ENCODE measurements at regions not wholly inside any gene's neighbourhood (a gene's known extent, or its start where the extent isn't known, plus 50 kb on each side); places are given as distances from the start of the nearest gene placed in this dataset.
A peak's percentile ranks its signal among the peaks of the same experiment; 100 is the strongest.
"Not testable (repeated sequence)": the region's sequence is repeated elsewhere in the genome, so short reads cannot be mapped to it uniquely, and the experiment has no call there.

GRCh38 chr17:20868662-20869007 is 174.2 kb downstream of the USP22 start:
- DNase-seq; intact Hi-C loops (cut with micrococcal nuclease); ATAC-seq: not testable (repeated sequence)

- DNase-seq; intact Hi-C loops (cut with micrococcal nuclease); ATAC-seq: not testable (repeated sequence)
These were observed 169.6 kb downstream of the USP22 start for GRCh38 chr17:20873173-20873572.

DNA sequence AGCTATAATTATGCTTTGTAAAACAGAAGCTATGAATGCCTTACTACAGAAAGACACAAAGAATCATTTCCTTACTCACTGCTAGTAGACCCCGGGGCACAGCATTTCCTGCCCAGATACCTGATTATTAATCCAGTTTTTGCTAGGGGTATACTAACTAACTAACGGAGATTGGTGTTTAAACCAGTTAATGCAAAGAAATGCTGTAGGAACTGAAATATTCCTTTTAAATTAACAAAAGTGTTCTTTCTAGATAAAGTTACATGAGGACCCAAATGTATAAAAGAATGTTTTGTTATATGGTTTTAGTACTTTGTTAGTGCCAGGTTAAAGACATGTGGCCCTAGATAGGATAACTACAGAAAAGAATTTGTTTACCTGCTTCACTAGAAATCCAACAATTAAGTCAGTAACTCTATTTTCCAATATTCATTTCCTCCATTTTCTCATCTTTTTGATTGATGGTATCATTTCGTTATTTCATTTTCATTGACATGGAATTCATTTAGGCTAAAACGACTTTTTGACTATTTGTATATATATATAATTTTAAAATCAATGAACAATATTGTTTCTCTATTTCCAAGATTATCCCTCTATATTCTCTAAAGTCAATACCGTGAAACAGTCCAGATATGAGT is 169.0 kb downstream of the USP22 start:
- DNase-seq; intact Hi-C loops (cut with micrococcal nuclease): not testable (repeated sequence)

DNA sequence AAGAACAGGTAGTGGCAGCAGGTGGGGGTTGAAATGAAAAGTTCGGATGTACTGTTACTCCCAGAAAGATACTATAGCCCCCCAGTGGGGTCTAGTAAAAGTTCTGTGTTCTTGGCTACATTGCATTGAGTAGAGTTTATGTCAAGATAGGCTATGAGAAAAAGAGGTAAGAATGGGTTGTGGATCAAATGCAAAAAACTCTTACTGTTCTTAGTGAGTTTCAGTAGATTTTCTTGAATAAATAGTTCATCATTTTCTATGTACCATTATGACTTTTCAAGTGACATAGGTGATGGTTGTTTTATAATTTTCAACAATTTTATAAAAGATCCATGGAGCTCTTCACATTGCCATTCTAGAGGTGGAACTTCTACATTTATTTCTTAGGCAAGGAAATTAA is 165.4 kb downstream of the USP22 start:
- DNase-seq; ATAC-seq; intact Hi-C loops (cut with micrococcal nuclease): not testable (repeated sequence)

More for the DNA sequence above, 169.0 kb downstream of the USP22 start:
- ATAC-seq = not testable (repeated sequence)

DNA sequence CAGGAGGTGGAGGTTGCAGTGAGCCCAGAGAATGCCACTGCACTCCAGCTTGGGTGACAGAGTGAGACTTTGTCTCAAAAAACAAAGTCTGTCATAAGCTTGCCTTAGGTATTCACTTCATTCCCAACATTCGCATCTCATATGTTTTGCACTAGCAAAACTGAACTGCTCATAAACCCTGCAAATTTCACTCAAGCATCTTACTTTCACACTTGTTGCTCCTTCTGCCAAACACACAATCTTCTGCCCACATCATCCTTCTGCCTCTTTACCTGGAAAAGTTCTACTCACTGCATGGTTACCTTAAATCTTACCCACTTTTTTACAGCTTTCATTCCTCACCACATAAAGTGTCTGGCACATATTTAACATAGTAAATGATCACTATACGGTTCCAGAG is 152.5 kb downstream of the USP22 start:
- intact Hi-C loops (cut with micrococcal nuclease) = no loop called here
- DNase-seq = no peak
- ATAC-seq = no peak

DNA sequence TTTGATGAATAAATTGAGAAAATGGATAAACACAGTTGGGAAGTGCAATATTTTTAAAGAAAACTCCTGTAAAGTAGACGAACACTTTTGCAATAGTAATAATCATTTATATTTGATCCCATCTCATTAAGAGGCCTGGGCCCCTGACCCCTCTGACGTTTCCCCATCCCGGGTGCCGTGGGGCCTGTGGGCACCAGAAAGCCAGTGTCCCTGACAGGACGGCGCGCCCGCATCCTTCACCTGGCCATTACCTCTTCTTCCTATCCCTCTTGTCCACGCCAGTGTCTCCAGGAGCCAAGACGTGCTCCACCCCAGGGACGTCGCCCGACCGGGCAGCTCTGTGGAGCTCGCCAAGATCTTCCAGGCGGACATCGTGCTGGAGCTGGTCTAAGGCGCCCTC is 147.4 kb downstream of the USP22 start:
- not testable (repeated sequence) for ATAC-seq

DNA sequence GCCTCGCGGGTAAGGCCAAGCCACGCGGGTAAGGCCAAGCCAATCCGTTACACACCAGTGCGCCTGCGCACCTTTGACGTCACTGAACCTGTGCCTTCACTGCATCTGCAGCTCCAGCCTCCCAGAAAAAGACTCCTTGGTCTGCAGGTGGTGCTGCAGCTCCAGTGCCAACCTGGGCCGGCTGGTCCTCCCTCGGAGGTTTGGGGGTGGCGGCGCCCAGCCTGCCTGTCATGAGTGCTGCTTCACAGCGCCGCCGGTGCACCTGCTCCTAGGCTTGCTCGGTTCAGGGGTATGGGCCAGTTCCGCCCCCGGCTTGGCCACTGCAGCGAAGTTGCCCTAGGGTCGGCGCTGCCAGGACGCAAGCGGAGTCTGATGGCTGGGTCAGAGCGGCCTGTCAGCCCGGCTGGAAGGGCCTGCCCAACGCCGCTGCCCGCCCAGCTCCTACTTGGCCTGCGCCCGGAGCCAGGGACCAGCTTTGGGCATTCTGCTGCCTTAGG is 146.6 kb downstream of the USP22 start:
- peak; percentile 45 for DNase-seq
- intact Hi-C loops (cut with micrococcal nuclease) = no loop called here
- peak; percentile 65 for ATAC-seq

More for the DNA sequence above, 147.4 kb downstream of the USP22 start:
- DNase-seq; intact Hi-C loops (cut with micrococcal nuclease): not testable (repeated sequence)

DNA sequence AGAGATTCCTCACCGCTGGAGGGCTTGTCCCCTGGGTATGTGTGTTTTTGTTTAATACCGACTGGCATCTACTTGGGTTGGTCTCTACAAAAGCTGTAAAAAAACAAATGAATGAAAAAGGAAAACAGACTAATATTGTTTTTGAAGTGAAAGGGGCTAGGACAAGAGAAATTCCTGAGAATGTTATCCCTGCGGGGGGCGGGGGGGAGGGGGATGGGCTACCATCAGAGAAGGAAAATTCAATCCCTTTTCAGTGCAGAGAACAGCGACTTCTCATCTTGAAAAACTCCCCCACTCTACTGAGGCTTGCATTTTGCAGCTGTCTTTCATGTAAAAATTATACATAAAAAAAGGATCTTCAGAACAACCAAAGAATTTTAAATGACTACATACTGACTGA is 144.1 kb downstream of the USP22 start:
- ATAC-seq; DNase-seq; intact Hi-C loops (cut with micrococcal nuclease): not testable (repeated sequence)

DNA sequence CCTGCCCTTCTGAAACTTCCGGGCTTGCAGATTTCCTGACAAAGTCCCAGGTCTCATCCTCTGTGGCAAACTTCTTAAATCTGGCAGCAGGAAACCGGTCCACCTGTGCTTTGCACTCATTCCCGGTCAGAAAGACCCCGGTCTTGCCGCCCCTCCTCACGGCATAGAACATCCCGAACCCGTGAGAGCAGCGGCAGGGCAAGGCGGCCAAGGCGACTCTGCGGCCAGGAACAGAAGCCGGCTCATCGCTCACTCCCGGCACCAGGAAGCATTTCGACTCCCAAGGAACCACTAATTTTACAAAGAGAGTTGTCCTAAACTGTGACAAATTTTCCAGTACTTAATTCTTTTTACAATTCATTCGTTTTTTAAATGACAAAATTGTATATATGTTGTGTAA is 140.3 kb downstream of the USP22 start:
- ATAC-seq; intact Hi-C loops (cut with micrococcal nuclease): not testable (repeated sequence)
- peak; percentile 19 for DNase-seq

- intact Hi-C loops (cut with micrococcal nuclease); ATAC-seq; DNase-seq: not testable (repeated sequence)
These were observed 139.3 kb downstream of the USP22 start for GRCh38 chr17:20903549-20903948.

DNA sequence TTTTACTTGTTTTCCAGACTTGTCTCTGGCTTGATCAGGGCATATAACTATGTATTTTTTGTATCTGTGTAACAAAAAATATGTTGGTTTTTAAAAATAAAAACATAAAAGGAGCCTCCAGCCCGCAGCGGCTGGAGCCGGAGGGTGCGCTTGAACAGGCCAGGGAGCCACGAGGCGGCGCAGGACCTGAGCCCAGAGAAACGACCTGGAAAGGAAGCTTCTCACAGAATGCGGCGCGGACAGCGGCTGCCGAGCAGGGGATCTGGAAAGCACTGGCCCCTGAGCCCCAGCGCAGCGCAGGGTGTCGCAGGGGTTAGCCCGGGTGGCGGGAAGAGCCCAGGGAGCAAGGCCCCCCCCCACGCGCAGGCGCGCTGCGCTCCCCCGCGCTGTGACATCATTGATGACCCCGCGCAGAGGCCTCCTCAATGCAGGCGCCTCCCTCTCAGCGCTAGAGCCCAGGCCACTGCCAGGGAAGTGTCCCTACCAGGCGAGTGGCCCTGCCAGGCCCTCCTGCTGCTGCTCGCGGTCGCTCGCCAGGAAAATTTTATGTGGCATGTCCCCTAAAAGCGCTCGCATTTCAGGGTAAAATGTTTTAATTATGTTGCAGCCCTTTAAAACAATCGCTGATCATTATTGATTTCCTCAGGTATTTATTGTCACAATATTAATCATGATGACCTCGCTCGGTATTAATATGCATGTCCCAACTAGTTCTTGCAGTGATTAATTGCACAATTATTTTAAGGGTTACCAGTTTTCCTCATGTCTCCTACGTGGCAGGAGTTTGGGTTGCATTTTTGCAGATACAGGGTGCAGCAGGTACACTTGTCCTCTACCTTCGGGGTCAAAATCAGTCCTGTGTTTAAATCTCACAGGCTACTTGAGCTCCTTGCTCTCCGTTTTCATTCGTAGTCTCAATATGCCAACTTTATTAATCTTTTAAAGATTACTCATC is 134.2 kb downstream of the USP22 start:
- intact Hi-C loops (cut with micrococcal nuclease) = no loop called here
- DNase-seq (peak; percentile 95), ATAC-seq (peak; percentile 100)

DNA sequence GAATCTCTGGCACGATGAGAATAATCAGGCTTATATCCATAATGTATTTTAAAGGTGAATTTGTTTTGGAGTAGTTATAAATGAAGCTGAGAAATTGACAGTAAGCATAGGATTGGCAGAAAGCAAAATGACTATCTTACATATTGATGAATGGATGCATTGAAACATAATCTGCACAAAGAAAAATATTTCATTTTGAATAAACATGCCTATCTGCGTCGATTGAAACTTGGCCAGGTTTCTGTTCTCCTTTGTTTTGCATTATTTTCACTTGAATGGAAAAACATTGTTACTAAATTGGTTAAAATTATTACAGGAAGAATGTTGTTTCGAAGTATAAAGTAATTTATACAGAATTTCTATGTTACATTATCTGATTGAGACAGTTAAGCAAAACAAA is 128.2 kb downstream of the USP22 start:
- DNase-seq (no peak), ATAC-seq (no peak)
- intact Hi-C loops (cut with micrococcal nuclease) = no loop called here

DNA sequence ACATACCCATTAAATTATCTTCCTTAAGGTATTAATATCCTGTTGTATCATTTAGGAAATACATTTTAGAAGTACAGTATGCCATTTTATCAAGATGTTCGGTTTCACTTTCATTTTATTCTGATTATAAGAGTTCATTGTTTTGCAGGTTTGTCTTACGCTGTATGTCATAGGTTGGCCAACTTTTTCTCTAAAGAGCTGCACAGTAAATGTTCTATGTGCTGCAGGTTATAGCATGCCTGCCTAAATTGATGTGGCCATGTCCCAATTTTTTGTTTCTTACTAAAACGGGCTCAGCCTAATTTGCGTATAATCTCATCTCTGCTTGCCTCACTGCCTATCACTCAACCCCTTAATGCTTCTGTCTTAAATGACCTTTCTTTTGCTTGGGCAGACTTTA is 126.4 kb downstream of the USP22 start:
- no peak for DNase-seq
- intact Hi-C loops (cut with micrococcal nuclease) = no loop called here

DNA sequence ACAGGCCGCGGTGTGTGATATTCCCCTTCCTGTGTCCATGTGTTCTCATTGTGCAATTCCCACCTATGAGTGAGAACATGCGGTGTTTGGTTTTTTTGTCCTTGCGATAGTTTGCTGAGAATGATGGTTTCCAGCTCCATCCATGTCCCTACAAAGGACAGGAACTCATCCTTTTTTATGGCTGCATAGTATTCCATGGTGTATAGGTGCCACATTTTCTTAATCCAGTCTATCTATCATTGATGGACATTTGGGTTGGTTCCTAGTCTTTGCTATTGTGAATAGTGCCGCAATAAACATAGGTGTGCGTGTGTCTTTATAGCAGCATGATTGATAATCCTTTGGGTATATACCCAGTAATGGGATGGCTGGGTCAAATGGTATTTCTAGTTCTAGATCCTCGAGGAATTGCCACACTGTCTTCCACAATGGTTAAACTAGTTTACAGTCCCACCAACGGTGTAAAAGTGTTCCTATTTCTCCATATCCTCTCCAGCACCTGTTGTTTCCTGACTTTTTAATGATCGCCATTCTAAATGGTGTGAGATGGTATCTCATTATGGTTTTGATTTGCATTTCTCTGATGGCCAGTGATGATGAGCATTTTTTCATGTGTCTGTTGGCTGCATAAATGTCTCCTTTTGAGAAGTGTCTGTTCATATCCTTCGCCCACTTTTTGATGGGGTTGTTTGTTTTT is 125.1 kb downstream of the USP22 start:
- ATAC-seq; DNase-seq; intact Hi-C loops (cut with micrococcal nuclease): not testable (repeated sequence)

More for the DNA sequence above, 126.4 kb downstream of the USP22 start:
- ATAC-seq = no peak

DNA sequence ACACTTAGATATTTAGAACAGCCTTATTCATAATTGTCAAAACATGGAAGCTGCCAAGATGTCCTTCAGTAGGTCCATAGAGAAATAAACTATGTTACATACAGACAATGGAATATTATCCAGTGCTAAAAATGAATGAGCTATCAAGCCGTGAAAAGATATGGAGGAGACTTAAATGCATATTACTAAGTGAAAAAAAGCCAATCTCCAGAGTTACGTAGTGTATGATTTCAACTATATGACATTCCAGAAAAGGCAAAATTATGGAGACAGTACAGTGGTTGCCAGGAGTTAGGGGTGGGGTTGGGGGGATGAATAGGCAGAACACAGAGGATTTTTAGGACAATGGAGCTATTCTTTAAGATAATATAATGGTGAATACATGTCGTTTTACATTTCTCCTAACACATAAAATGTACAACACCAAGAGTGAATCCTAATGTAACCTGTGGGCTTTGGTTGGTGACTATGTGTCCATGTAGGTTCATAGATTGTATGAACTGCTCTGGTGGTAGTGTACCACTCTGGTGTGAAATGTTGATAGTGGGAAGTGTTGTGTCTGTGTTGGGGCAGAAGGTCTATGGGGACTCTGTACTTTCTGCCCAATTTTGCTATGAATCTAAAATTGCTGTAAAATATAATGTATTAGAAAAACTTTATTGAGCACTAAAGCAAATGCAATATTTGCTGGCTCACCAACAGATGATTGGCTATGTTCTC is 122.6 kb downstream of the USP22 start:
- intact Hi-C loops (cut with micrococcal nuclease) = no loop called here
- DNase-seq (no peak), ATAC-seq (peak; percentile 33)

- intact Hi-C loops (cut with micrococcal nuclease) = no loop called here
These were observed 122.0 kb downstream of the USP22 start for GRCh38 chr17:20920815-20921199.

DNA sequence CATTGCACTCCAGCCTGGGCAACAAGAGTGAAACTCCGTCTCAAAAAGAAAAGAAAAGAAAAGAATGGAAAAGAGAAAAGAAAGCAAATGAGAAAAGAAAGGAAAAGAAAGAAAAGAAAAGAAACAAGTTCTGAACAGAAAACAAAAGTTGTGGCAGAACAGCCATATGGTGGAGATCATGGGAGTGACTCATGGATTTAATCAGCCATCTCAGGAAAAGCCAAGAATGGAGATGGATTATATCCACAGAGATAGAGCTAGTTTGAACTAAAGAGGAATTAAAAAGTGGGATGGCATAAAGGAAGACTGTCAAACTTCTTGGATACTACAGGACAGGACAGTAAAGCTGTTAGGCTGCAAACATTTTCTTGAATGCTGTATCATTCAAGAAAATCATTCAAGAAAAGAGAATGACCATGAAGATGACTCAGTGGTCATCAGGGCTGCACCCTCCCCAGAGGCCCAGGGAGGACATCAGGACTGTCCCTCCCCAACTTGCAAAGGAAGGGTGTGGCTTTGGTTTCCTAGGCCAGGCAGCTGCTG is 120.6 kb downstream of the USP22 start:
- peak; percentile 86 for ATAC-seq

More at GRCh38 chr17:20920815-20921199, 122.0 kb downstream of the USP22 start:
- ATAC-seq (peak; percentile 73), DNase-seq (no peak)

GRCh38 chr17:20924306-20924705 is 118.5 kb downstream of the USP22 start:
- ATAC-seq (no peak), DNase-seq (no peak)

More for the DNA sequence above, 120.6 kb downstream of the USP22 start:
- intact Hi-C loops (cut with micrococcal nuclease) = no loop called here
- peak; percentile 53 for DNase-seq

More at GRCh38 chr17:20924306-20924705, 118.5 kb downstream of the USP22 start:
- intact Hi-C loops (cut with micrococcal nuclease) = no loop called here

Measured in left ventricle myocardium superior (tissue), 1 donor.